CD14-positive monocyte (primary cell): ENCODE measurements at regions not wholly inside any gene's neighbourhood (a gene's known extent, or its start where the extent isn't known, plus 50 kb on each side); places are given as distances from the start of the nearest gene placed in this dataset.
A peak's percentile ranks its signal among the peaks of the same experiment; 100 is the strongest.
"Not testable (repeated sequence)": the region's sequence is repeated elsewhere in the genome, so short reads cannot be mapped to it uniquely, and the experiment has no call there.

Experiments
- DNase-seq, 3 donors: peaks; one replicate each; pipeline ENCODE4 v3.0.0-alpha.2; 2011 to 2022
- H2AFZ ChIP-seq: 2 replicates; pipeline ENCODE4 v1.6.0; 2012; ENCODE audit warnings: mild to moderate bottlenecking, low read depth, low read length, inconsistent platforms; ENCODE audit not compliant: insufficient read depth, poor library complexity, severe bottlenecking
- H3K27ac ChIP-seq, 2 donors: 1 replicate in 1 of 2; 2 replicates in 1 of 2; pipeline ENCODE4 v1.5.1; 2012 to 2013; ENCODE audit warnings: low read length in 2 of 2, control low read depth in 1 of 2, inconsistent platforms in 1 of 2, low read depth in 1 of 2, mild to moderate bottlenecking in 1 of 2
- H3K27me3 ChIP-seq, 2 donors: one replicate each; pipeline versions ENCODE4 v1.6.0 to v1.6.1; 2011 to 2013; ENCODE audit warnings: low read length in 2 of 2; ENCODE audit not compliant: control insufficient read depth in 2 of 2, insufficient read depth in 2 of 2
- H3K36me3 ChIP-seq, 2 donors: replicated peaks in 1 of 2; 1 replicate in 1 of 2; 2 replicates in 1 of 2; pipeline versions ENCODE4 v1.5.1 to v1.6.1; 2012 to 2013; ENCODE audit warnings: low read length in 2 of 2, control low read depth in 1 of 2, inconsistent platforms in 1 of 2, mild to moderate bottlenecking in 1 of 2; ENCODE audit not compliant: insufficient read depth in 2 of 2, control insufficient read depth in 1 of 2
- H3K4me1 ChIP-seq, 2 donors: 1 replicate in 1 of 2; 2 replicates in 1 of 2; pipeline versions ENCODE4 v1.5.1 to v1.6.1; 2012 to 2013; ENCODE audit warnings: low read length in 2 of 2, control low read depth in 1 of 2, inconsistent platforms in 1 of 2, mild to moderate bottlenecking in 1 of 2, moderate library complexity in 1 of 2; ENCODE audit not compliant: insufficient read depth in 2 of 2, control insufficient read depth in 1 of 2
- H3K4me2 ChIP-seq: replicated peaks from 2 replicates; pipeline ENCODE3; 2012; ENCODE audit warnings: low read length, moderate library complexity, mild to moderate bottlenecking; ENCODE audit not compliant: poor library complexity, severe bottlenecking; ENCODE audit errors: extremely low read depth
- H3K4me3 ChIP-seq, 3 experiments: fragments of 200-600 bp in 1 of 3; sonication (generic) in 1 of 3; replicated peaks in 1 of 3; 1 replicate in 2 of 3; 2 replicates in 1 of 3; pipeline ENCODE4 v1.5.1; 2011 to 2013; ENCODE audit warnings: low read length in 3 of 3, mild to moderate bottlenecking in 3 of 3, control low read depth in 2 of 3, low read depth in 2 of 3, inconsistent platforms in 1 of 3, moderate library complexity in 1 of 3
- H3K79me2 ChIP-seq: 2 replicates; pipeline ENCODE4 v1.6.0; 2012; ENCODE audit warnings: mild to moderate bottlenecking, control low read depth, inconsistent platforms, low read length, moderate library complexity; ENCODE audit not compliant: insufficient read depth
- H3K9ac ChIP-seq: 2 replicates; pipeline ENCODE4 v1.6.0; 2017; ENCODE audit warnings: low read length, mild to moderate bottlenecking; ENCODE audit not compliant: insufficient read depth, poor library complexity, severe bottlenecking
- H3K9me3 ChIP-seq, 2 donors: replicated peaks in 1 of 2; 1 replicate in 1 of 2; 2 replicates in 1 of 2; pipeline versions ENCODE4 v1.5.1 to v1.6.1; 2012 to 2013; ENCODE audit warnings: low read length in 2 of 2, control low read depth in 1 of 2; ENCODE audit not compliant: control insufficient read depth in 1 of 2, insufficient read depth in 1 of 2
- H4K20me1 ChIP-seq: 2 replicates; pipeline ENCODE4 v1.6.0; 2012; ENCODE audit warnings: mild to moderate bottlenecking, low read length, control low read depth, moderate library complexity; ENCODE audit not compliant: insufficient read depth
- H3K27ac Mint-ChIP-seq, 7 donors: one replicate each; pipeline ENCODE4 v1.8.0; 2020; ENCODE audit warnings: mild to moderate bottlenecking in 7 of 7, mixed read lengths in 7 of 7, moderate library complexity in 6 of 7, inconsistent platforms in 2 of 7
- H3K27me3 Mint-ChIP-seq, 3 donors: one replicate each; pipeline ENCODE4 v1.8.0; 2021 to 2022; ENCODE audit warnings: low read depth in 3 of 3, mild to moderate bottlenecking in 3 of 3, mixed read lengths in 3 of 3, moderate library complexity in 3 of 3, inconsistent platforms in 1 of 3
- H3K36me3 Mint-ChIP-seq, 2 donors: one replicate each; pipeline ENCODE4 v1.8.0; 2020; ENCODE audit warnings: mixed read lengths in 2 of 2, inconsistent platforms in 1 of 2, mild to moderate bottlenecking in 1 of 2
- H3K4me1 Mint-ChIP-seq: one replicate; pipeline ENCODE4 v1.8.0; 2020; ENCODE audit warnings: mild to moderate bottlenecking, mixed read lengths
- H3K4me3 Mint-ChIP-seq, 2 donors: one replicate each; pipeline ENCODE4 v1.8.0; 2020; ENCODE audit warnings: mild to moderate bottlenecking in 2 of 2, mixed read lengths in 2 of 2, moderate library complexity in 1 of 2
- H3K9me3 Mint-ChIP-seq, 7 donors: one replicate each; pipeline ENCODE4 v1.8.0; 2020 to 2022; ENCODE audit warnings: mixed read lengths in 7 of 7, mild to moderate bottlenecking in 6 of 7, moderate library complexity in 6 of 7, inconsistent platforms in 2 of 7
- WGBS: methylation state at CpG from one replicate; pipeline ENCODE4 v1.1.5; 2013; ENCODE audit warnings: missing lambda C conversion rate; ENCODE audit not compliant: insufficient coverage; 5-methylcytosine and 5-hydroxymethylcytosine counted together
- intact Hi-C, 2 donors: fragments of 100-400 bp; cut with micrococcal nuclease; formaldehyde crosslinking; loops; one replicate each; pipeline versions ENCODE4 v1.15.0 to v1.15.1; 2023
- TF ChIP-seq, protein P1 (sequence below): fragments of 200-600 bp; IDR thresholded peaks from one replicate; pipeline ENCODE4 v1.8.0; 2022; ENCODE audit warnings: antibody characterized with exemption, mild to moderate bottlenecking

DNA sequence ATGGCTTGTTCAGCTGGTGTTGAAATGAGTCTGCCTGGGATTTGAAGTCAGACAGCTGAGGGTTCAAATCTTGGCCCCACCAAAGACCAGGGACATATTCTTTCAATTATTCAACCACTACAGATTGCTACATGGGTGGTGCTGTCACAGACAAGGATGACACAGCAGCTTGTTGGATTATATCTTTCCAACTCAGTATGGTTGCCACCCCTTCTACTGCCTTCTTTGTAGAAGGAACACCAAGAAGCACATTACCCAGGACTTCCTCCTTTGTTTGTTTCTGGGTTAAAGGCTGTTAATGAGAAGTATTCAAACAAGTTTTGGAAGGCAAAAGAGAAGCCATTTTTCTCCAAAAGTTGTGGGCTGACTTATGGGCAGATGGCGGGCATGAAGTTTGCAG is 78.6 kb downstream of the COPRS start:
- Histone ChIP-seq H3K27ac (peak overlapping the region; percentile 4 to 35), H3K9me3 (peaks cover 0 to 4% of the 10 kb centered on the region in 2 donors), H3K4me1 (peaks cover 4 to 12% of the 10 kb centered on the region in 2 donors), H3K27me3 (no peaks in the 10 kb centered on the region), H3K4me2 (no peak overlapping the region), H4K20me1 (no peaks in the 10 kb centered on the region), H3K4me3 (no peak overlapping the region), H3K79me2 (no peaks in the 10 kb centered on the region), H2AFZ (peak overlapping the region; percentile 54), H3K36me3 (no peaks in the 10 kb centered on the region), H3K9ac (no peak overlapping the region)
- intact Hi-C loops, result no loop called here
- no CpG with 5 or more reads among the region's 1 CpG for WGBS
- DNase-seq, result peak; percentile 9 to 28 (median 26)
- Mint-ChIP-seq H3K27me3 (peaks cover 4 to 5% (median 4%) of the 10 kb centered on the region in 3 donors), H3K9me3 (peaks cover 0 to 4% (median 2%) of the 10 kb centered on the region in 7 donors), H3K36me3 (no peaks in the 10 kb centered on the region), H3K4me1 (peaks cover 4% of the 10 kb centered on the region), H3K27ac (peak overlapping the region in 5 of 7 donors; percentile 8 to 78 (median 41)), H3K4me3 (no peak overlapping the region)
- TF ChIP-seq, protein P1, sequence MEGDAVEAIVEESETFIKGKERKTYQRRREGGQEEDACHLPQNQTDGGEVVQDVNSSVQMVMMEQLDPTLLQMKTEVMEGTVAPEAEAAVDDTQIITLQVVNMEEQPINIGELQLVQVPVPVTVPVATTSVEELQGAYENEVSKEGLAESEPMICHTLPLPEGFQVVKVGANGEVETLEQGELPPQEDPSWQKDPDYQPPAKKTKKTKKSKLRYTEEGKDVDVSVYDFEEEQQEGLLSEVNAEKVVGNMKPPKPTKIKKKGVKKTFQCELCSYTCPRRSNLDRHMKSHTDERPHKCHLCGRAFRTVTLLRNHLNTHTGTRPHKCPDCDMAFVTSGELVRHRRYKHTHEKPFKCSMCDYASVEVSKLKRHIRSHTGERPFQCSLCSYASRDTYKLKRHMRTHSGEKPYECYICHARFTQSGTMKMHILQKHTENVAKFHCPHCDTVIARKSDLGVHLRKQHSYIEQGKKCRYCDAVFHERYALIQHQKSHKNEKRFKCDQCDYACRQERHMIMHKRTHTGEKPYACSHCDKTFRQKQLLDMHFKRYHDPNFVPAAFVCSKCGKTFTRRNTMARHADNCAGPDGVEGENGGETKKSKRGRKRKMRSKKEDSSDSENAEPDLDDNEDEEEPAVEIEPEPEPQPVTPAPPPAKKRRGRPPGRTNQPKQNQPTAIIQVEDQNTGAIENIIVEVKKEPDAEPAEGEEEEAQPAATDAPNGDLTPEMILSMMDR, result no peak

DNA sequence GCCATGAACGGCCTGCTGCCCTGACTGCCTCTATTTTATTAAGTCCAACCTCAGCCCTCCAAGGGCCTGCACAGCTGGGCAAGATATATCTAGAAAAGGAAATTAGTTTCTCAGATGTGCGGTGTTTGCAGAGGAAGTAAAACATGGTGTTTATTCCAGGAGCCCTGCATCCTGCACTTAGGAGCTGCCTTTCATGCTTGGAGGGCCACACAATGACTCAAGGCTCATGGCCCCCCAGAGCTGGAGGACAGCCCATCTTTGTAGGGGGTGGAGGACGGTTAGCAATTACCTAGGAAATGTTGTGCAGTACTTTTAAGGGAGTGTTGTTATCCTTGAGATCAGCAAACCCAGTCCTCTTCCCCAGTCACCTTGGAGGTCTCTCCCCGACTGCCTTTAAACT is 80.5 kb downstream of the COPRS start:
- whole genome bisulfite sequencing, result 0% methylated on average over 1 of the region's 4 CpGs
- Histone ChIP-seq H2AFZ (peak overlapping the region; percentile 41), H3K9me3 (peaks cover 0 to 4% of the 10 kb centered on the region in 2 donors), H3K79me2 (no peaks in the 10 kb centered on the region), H3K27me3 (no peaks in the 10 kb centered on the region), H4K20me1 (no peaks in the 10 kb centered on the region), H3K4me2 (no peak overlapping the region), H3K4me1 (peaks cover 4 to 12% of the 10 kb centered on the region in 2 donors), H3K9ac (no peak overlapping the region), H3K36me3 (no peaks in the 10 kb centered on the region), H3K4me3 (no peak overlapping the region), H3K27ac (no peak overlapping the region)
- TF ChIP-seq, protein P1, result no peak
- no peak overlapping the region for H3K4me3 Mint-ChIP-seq
- DNase-seq, result no peak
- peak overlapping the region in 1 of 7 donors; percentile 33 for H3K27ac Mint-ChIP-seq
- no peaks in the 10 kb centered on the region for H3K36me3 Mint-ChIP-seq
- intact Hi-C loops, result no loop called here
- peaks cover 3% of the 10 kb centered on the region for H3K4me1 Mint-ChIP-seq
- H3K27me3 Mint-ChIP-seq, result peaks cover 4 to 5% (median 4%) of the 10 kb centered on the region in 3 donors
- peaks cover 0 to 4% (median 2%) of the 10 kb centered on the region in 7 donors for H3K9me3 Mint-ChIP-seq

DNA sequence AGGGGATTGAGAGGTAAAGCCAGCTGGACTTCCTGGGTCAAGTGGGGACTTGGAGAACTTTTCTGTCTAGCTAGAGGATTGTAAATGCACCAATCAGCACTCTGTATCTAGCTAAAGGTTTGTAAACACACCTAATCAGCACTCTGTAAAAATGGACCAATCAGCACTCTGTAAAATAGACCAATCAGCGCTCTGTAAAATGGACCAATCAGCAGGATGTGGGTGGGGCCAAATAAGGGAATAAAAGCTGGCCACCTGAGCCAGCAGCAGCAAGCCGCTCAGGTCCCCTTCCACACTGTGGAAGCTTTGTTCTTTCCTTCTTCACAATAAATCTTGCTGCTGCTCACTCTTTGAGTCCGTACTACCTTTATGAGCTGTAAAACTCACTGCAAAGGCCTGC is 87.7 kb downstream of the COPRS start:
- intact Hi-C loops, H3K9me3 ChIP-seq, H3K4me3 ChIP-seq, H3K9ac ChIP-seq, H3K4me2 ChIP-seq, H3K79me2 ChIP-seq, H3K27me3 Mint-ChIP-seq, H3K36me3 Mint-ChIP-seq, H2AFZ ChIP-seq, H3K27ac ChIP-seq, H3K27me3 ChIP-seq, H4K20me1 ChIP-seq, H3K36me3 ChIP-seq, H3K4me3 Mint-ChIP-seq, DNase-seq, H3K27ac Mint-ChIP-seq, H3K4me1 Mint-ChIP-seq: not testable (repeated sequence)
- peaks cover 26% of the 10 kb centered on the region in 2 donors for H3K4me1 ChIP-seq
- H3K9me3 Mint-ChIP-seq, result peaks cover 0 to 11% (median 6%) of the 10 kb centered on the region in 7 donors
- 89% methylated on average over 1 of the region's 3 CpGs for WGBS
